ENCODE measurements at regions not wholly inside any gene's neighbourhood (a gene's known extent, or its start where the extent isn't known, plus 50 kb on each side); places are given as distances from the start of the nearest gene placed in this dataset.

DNA sequence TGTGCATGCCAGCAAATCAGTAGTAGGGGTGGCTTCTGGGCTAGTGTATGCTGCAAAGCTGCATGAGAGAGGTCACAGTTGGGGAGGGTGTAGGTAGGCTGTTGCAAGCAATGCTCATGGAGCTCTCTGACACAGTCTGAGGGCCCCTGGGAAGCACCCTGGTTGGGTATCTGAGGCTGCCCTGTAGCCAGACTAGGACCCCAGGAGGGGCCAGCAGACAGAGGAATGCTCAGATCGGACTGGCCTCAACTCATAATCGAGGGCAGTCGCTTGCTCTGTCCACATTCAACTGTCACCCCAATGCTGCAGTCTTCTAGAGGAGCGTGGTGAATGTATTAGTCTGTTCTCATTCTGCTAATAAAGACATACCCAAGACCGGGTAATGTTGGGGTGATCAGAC is 204.0 kb upstream of the ALG10 start:
- no peak overlapping the region for H3K27ac ChIP-seq
- CTCF ChIA-PET: no interaction called here
- POLR2A ChIA-PET: no interaction called here
- no peaks in the 10 kb centered on the region for H3K4me1 ChIP-seq
- TF ChIP-seq GATA3 (IDR thresholded peaks at IDR 0.05; ENCODE audit: borderline replicate concordance): no peak
- no peak for TF ChIP-seq BHLHE40 (IDR thresholded peaks at IDR 0.05; ENCODE audit: low read depth, low read length)
- no peak for TF ChIP-seq RAD21 (conservative IDR thresholded peaks at IDR 0.05 in 1 of 2, IDR thresholded peaks at IDR 0.05 in 1 of 2)
- TF ChIP-seq RCOR1 (IDR thresholded peaks at IDR 0.05; ENCODE audit: low read depth, low read length): no peak
- TF ChIP-seq JUNB (IDR thresholded peaks at IDR 0.05): no peak
- no peak for TF ChIP-seq HOXA7 (CRISPR knock-in tag; IDR thresholded peaks at IDR 0.05)
- TF ChIP-seq RARB (CRISPR knock-in tag; IDR thresholded peaks at IDR 0.05): no peak
- TF ChIP-seq MAX (IDR thresholded peaks at IDR 0.05): no peak
- DNase-seq (ENCODE audit: low read depth in 1 of 2, low spot score in 1 of 2) (no peak), ATAC-seq (no peak), FAIRE-seq (no peak)
- H3K9me3 ChIP-seq: no peaks in the 10 kb centered on the region
- no peak overlapping the region for H3K4me3 ChIP-seq
- H3K4me2 ChIP-seq: no peak overlapping the region
- 2% methylated on average over 5 of the region's 5 CpGs for WGBS (ENCODE audit: missing lambda C conversion rate)

DNA sequence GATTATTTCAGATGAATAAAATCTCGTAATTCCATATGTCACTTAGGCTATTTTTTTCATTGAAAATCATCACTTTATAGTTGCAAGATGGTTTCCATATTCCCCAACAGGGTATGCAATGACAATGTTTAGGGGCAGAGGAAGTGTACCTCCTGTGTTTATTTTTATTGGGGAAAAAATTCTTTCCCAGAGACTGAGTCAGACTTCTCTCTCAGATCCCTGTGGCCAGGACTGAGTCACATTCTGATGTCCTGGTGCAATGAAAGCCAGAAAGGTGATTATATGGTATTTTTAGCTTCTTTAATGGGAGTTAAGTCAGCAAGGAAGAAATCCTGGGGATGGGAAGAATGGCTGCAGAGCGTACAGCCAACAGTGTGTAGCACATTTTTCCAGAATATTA is 196.9 kb upstream of the ALG10 start:
- POLR2A ChIA-PET: no interaction called here
- no peak overlapping the region for H3K4me3 ChIP-seq
- no peaks in the 10 kb centered on the region for H3K4me1 ChIP-seq
- CTCF ChIA-PET: no interaction called here
- FAIRE-seq (no peak), DNase-seq (ENCODE audit: low read depth in 1 of 2, low spot score in 1 of 2) (no peak), ATAC-seq (no peak)
- no peak overlapping the region for H3K27ac ChIP-seq
- no peak overlapping the region for H3K4me2 ChIP-seq
- 4% methylated on average over 2 of the region's 2 CpGs for WGBS (ENCODE audit: missing lambda C conversion rate)
- H3K9me3 ChIP-seq: no peaks in the 10 kb centered on the region
- no peak for TF ChIP-seq SREBF2 (IDR thresholded peaks at IDR 0.05)
- no peak for TF ChIP-seq MAZ (IDR thresholded peaks at IDR 0.05; ENCODE audit: borderline replicate concordance, low read depth, low read length)
- TF ChIP-seq NPAS2 (CRISPR knock-in tag; IDR thresholded peaks at IDR 0.05; ENCODE audit: borderline replicate concordance): no peak
- TF ChIP-seq, protein P1, sequence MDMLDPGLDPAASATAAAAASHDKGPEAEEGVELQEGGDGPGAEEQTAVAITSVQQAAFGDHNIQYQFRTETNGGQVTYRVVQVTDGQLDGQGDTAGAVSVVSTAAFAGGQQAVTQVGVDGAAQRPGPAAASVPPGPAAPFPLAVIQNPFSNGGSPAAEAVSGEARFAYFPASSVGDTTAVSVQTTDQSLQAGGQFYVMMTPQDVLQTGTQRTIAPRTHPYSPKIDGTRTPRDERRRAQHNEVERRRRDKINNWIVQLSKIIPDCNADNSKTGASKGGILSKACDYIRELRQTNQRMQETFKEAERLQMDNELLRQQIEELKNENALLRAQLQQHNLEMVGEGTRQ (IDR thresholded peaks at IDR 0.05): no peak
- TF ChIP-seq MAFK (IDR thresholded peaks at IDR 0.05; ENCODE audit: partially characterized antibody): no peak
- TF ChIP-seq HOXA7 (CRISPR knock-in tag; IDR thresholded peaks at IDR 0.05): no peak
- TF ChIP-seq GATA3 (IDR thresholded peaks at IDR 0.05; ENCODE audit: borderline replicate concordance): no peak
- TF ChIP-seq SMC3 (IDR thresholded peaks at IDR 0.05): no peak
- TF ChIP-seq ATOH8 (CRISPR knock-in tag; IDR thresholded peaks at IDR 0.05; ENCODE audit: low read depth): no peak
- no peak for TF ChIP-seq RCOR1 (IDR thresholded peaks at IDR 0.05; ENCODE audit: low read depth, low read length)

- FAIRE-seq (no peak), DNase-seq (ENCODE audit: low read depth in 1 of 2, low spot score in 1 of 2) (no peak), ATAC-seq (no peak)
- Histone ChIP-seq H3K4me2 (no peak overlapping the region), H3K27ac (no peak overlapping the region), H3K9me3 (no peaks in the 10 kb centered on the region), H3K4me3 (no peak overlapping the region), H3K4me1 (no peaks in the 10 kb centered on the region)
- no peak for TF ChIP-seq POLR2A (IDR thresholded peaks at IDR 0.05; ENCODE audit: low read length)
- TF ChIP-seq HOXB5 (CRISPR knock-in tag; IDR thresholded peaks at IDR 0.05): no peak
- no peak for TF ChIP-seq POLR2AphosphoS2 (conservative IDR thresholded peaks at IDR 0.05; ENCODE audit: low read length)
- no peak for TF ChIP-seq FOXS1 (CRISPR knock-in tag; IDR thresholded peaks at IDR 0.05)
- no peak for TF ChIP-seq HOXB13 (CRISPR knock-in tag; IDR thresholded peaks at IDR 0.05; ENCODE audit: low read depth)
- TF ChIP-seq EHMT2 (IDR thresholded peaks at IDR 0.05; ENCODE audit: low read depth): no peak
- no peak for TF ChIP-seq ZC3H11A (IDR thresholded peaks at IDR 0.05)
- TF ChIP-seq, protein P2, sequence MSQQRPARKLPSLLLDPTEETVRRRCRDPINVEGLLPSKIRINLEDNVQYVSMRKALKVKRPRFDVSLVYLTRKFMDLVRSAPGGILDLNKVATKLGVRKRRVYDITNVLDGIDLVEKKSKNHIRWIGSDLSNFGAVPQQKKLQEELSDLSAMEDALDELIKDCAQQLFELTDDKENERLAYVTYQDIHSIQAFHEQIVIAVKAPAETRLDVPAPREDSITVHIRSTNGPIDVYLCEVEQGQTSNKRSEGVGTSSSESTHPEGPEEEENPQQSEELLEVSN (IDR thresholded peaks at IDR 0.05; ENCODE audit: borderline replicate concordance, low read depth): no peak
- no peak for TF ChIP-seq FOSL2 (IDR thresholded peaks at IDR 0.05)
- no peak for TF ChIP-seq FOSL2 (CRISPR knock-in tag; IDR thresholded peaks at IDR 0.05)
- TF ChIP-seq, protein P3, sequence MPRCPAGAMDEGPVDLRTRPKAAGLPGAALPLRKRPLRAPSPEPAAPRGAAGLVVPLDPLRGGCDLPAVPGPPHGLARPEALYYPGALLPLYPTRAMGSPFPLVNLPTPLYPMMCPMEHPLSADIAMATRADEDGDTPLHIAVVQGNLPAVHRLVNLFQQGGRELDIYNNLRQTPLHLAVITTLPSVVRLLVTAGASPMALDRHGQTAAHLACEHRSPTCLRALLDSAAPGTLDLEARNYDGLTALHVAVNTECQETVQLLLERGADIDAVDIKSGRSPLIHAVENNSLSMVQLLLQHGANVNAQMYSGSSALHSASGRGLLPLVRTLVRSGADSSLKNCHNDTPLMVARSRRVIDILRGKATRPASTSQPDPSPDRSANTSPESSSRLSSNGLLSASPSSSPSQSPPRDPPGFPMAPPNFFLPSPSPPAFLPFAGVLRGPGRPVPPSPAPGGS (IDR thresholded peaks at IDR 0.05): no peak
- no peak for TF ChIP-seq PHF8 (IDR thresholded peaks at IDR 0.05; ENCODE audit: borderline replicate concordance, low read depth)
- POLR2A ChIA-PET: no interaction called here
- CTCF ChIA-PET: no interaction called here
- 9% methylated on average over 2 of the region's 2 CpGs for WGBS (ENCODE audit: missing lambda C conversion rate)
Measured at GRCh38 chr12:33825986-33826602, 196.2 kb upstream of the ALG10 start.
